LNCaP clone FGC (cell line): ENCODE measurements at regions not wholly inside any gene's neighbourhood (a gene's known extent, or its start where the extent isn't known, plus 50 kb on each side); places are given as distances from the start of the nearest gene placed in this dataset.

Experiments
- DNase-seq: peaks from one replicate; pipeline ENCODE4 v3.0.0-alpha.2; 2011; ENCODE audit warnings: low read depth
- H3K4me3 ChIP-seq: 2 replicates; pipeline ENCODE4 v1.5.1; 2011; ENCODE audit warnings: mild to moderate bottlenecking, low read depth, low read length, control low read depth
- CTCF ChIP-seq: IDR thresholded peaks from 2 replicates; pipeline ENCODE4 v1.5.1; 2012; ENCODE audit warnings: mild to moderate bottlenecking; ENCODE audit not compliant: control insufficient read depth, insufficient read depth; ENCODE audit errors: extremely low read depth

- no peak for DNase-seq
- no peak for TF ChIP-seq CTCF
- no peak overlapping the region for H3K4me3 ChIP-seq
Measured at GRCh38 chr1:106924360-106924759, 132.1 kb upstream of the PRMT6 start.

GRCh38 chr1:106925750-106926149, 130.7 kb upstream of the PRMT6 start:
- H3K4me3 ChIP-seq: no peak overlapping the region
- DNase-seq: no peak
- no peak for TF ChIP-seq CTCF

- DNase-seq: no peak
- TF ChIP-seq CTCF: no peak
- no peak overlapping the region for H3K4me3 ChIP-seq
Measured at GRCh38 chr1:106926803-106927582, 129.5 kb upstream of the PRMT6 start.

GRCh38 chr1:106937104-106937503, 119.4 kb upstream of the PRMT6 start:
- H3K4me3 ChIP-seq: no peak overlapping the region
- DNase-seq: no peak
- no peak for TF ChIP-seq CTCF

GRCh38 chr1:106944721-106945120, 111.8 kb upstream of the PRMT6 start:
- no peak for DNase-seq
- no peak for TF ChIP-seq CTCF
- H3K4me3 ChIP-seq: no peak overlapping the region

GRCh38 chr1:106952776-106953175, 103.7 kb upstream of the PRMT6 start:
- no peak for TF ChIP-seq CTCF
- no peak for DNase-seq
- H3K4me3 ChIP-seq: no peak overlapping the region
